ENCODE measurements at regions not wholly inside any gene's neighbourhood (a gene's known extent, or its start where the extent isn't known, plus 50 kb on each side); places are given as distances from the start of the nearest gene placed in this dataset.

GRCh38 chr4:11116940-11117339, 311.8 kb downstream of the HS3ST1 start:
- H3F3A ChIP-seq (ENCODE audit: insufficient read depth, low read depth), result no peaks in the 10 kb centered on the region
- CTCF ChIA-PET, result no interaction called here
- H3K27ac ChIP-seq, result no peak overlapping the region
- no peak overlapping the region for H3K4me2 ChIP-seq
- no peaks in the 10 kb centered on the region for H3K27me3 ChIP-seq (ENCODE audit: insufficient read depth, low read depth)
- POLR2A ChIA-PET (ENCODE audit: unreplicated experiment), result no interaction called here
- no TSS peak for BruUV-seq (replicated peaks)
- no peaks in the 10 kb centered on the region for H3K4me1 ChIP-seq (replicated peaks; ENCODE audit: insufficient read depth)
- no peak for DNase-seq
- intact Hi-C loops (cut with micrococcal nuclease; ENCODE audit: unreplicated experiment), result no loop called here
- TF ChIP-seq EZH2 (IDR thresholded peaks at IDR 0.05; ENCODE audit: low read depth) (no peak), CTCF (conservative IDR thresholded peaks at IDR 0.05) (no peak)
- no peaks in the 10 kb centered on the region for H3K36me3 ChIP-seq (ENCODE audit: low read depth)
- no peaks in the 10 kb centered on the region for H3K9me3 ChIP-seq (ENCODE audit: insufficient read depth, low read depth)
- no peaks in the 10 kb centered on the region for H3K79me2 ChIP-seq (ENCODE audit: low read depth)
- no peaks in the 10 kb centered on the region for H4K20me1 ChIP-seq (ENCODE audit: insufficient read depth)
- no peaks in the 10 kb centered on the region for H3K9me2 ChIP-seq (ENCODE audit: insufficient read depth)
- H2AFZ ChIP-seq, result no peak overlapping the region
- H3K4me3 ChIP-seq, result no peak overlapping the region

GRCh38 chr4:11111876-11112275, 316.8 kb downstream of the HS3ST1 start:
- Histone ChIP-seq H3K36me3 (ENCODE audit: low read depth) (no peaks in the 10 kb centered on the region), H3K79me2 (ENCODE audit: low read depth) (no peaks in the 10 kb centered on the region), H3K4me1 (replicated peaks; ENCODE audit: insufficient read depth) (no peaks in the 10 kb centered on the region), H3K27ac (no peak overlapping the region), H3K4me2 (no peak overlapping the region), H3K9me2 (ENCODE audit: insufficient read depth) (no peaks in the 10 kb centered on the region), H4K20me1 (ENCODE audit: insufficient read depth) (no peaks in the 10 kb centered on the region), H3K4me3 (no peak overlapping the region), H3K9me3 (ENCODE audit: insufficient read depth, low read depth) (no peaks in the 10 kb centered on the region), H3K27me3 (ENCODE audit: insufficient read depth, low read depth) (no peaks in the 10 kb centered on the region), H2AFZ (no peak overlapping the region), H3F3A (ENCODE audit: insufficient read depth, low read depth) (no peaks in the 10 kb centered on the region)
- ChIA-PET POLR2A (ENCODE audit: unreplicated experiment) (no interaction called here), CTCF (no interaction called here)
- intact Hi-C loops (cut with micrococcal nuclease; ENCODE audit: unreplicated experiment), result no loop called here
- no peak for TF ChIP-seq EZH2 (IDR thresholded peaks at IDR 0.05; ENCODE audit: low read depth)
- TF ChIP-seq CTCF (conservative IDR thresholded peaks at IDR 0.05), result no peak
- DNase-seq, result no peak
- BruUV-seq (replicated peaks), result no TSS peak

- CTCF ChIA-PET, result no interaction called here
- Histone ChIP-seq H4K20me1 (ENCODE audit: insufficient read depth) (no peaks in the 10 kb centered on the region), H3K4me2 (no peak overlapping the region), H3K9me3 (ENCODE audit: insufficient read depth, low read depth) (no peaks in the 10 kb centered on the region), H3K4me1 (replicated peaks; ENCODE audit: insufficient read depth) (no peaks in the 10 kb centered on the region), H2AFZ (no peak overlapping the region), H3K27me3 (ENCODE audit: insufficient read depth, low read depth) (no peaks in the 10 kb centered on the region), H3K4me3 (no peak overlapping the region), H3K9me2 (ENCODE audit: insufficient read depth) (no peaks in the 10 kb centered on the region), H3K79me2 (ENCODE audit: low read depth) (no peaks in the 10 kb centered on the region), H3F3A (ENCODE audit: insufficient read depth, low read depth) (no peaks in the 10 kb centered on the region), H3K27ac (no peak overlapping the region), H3K36me3 (ENCODE audit: low read depth) (no peaks in the 10 kb centered on the region)
- DNase-seq, result no peak
- intact Hi-C loops (cut with micrococcal nuclease; ENCODE audit: unreplicated experiment), result no loop called here
- TF ChIP-seq CTCF (conservative IDR thresholded peaks at IDR 0.05) (no peak), EZH2 (IDR thresholded peaks at IDR 0.05; ENCODE audit: low read depth) (no peak)
- no TSS peak for BruUV-seq (replicated peaks)
- POLR2A ChIA-PET (ENCODE audit: unreplicated experiment), result no interaction called here
These were observed 317.3 kb downstream of the HS3ST1 start for GRCh38 chr4:11111370-11111769.
